CD14-positive monocyte (primary cell): ENCODE measurements at regions not wholly inside any gene's neighbourhood (a gene's known extent, or its start where the extent isn't known, plus 50 kb on each side); places are given as distances from the start of the nearest gene placed in this dataset.

ENCODE experiments used
- DNase-seq, 3 donors: peaks; one replicate each; pipeline ENCODE4 v3.0.0-alpha.2; 2011 to 2022
- H2AFZ ChIP-seq: 2 replicates; pipeline ENCODE4 v1.6.0; 2012; ENCODE audit warnings: mild to moderate bottlenecking, low read depth, low read length, inconsistent platforms; ENCODE audit not compliant: insufficient read depth, poor library complexity, severe bottlenecking
- H3K27ac ChIP-seq, 2 donors: 1 replicate in 1 of 2; 2 replicates in 1 of 2; pipeline ENCODE4 v1.5.1; 2012 to 2013; ENCODE audit warnings: low read length in 2 of 2, control low read depth in 1 of 2, inconsistent platforms in 1 of 2, low read depth in 1 of 2, mild to moderate bottlenecking in 1 of 2
- H3K27me3 ChIP-seq, 2 donors: one replicate each; pipeline versions ENCODE4 v1.6.0 to v1.6.1; 2011 to 2013; ENCODE audit warnings: low read length in 2 of 2; ENCODE audit not compliant: control insufficient read depth in 2 of 2, insufficient read depth in 2 of 2
- H3K36me3 ChIP-seq, 2 donors: replicated peaks in 1 of 2; 1 replicate in 1 of 2; 2 replicates in 1 of 2; pipeline versions ENCODE4 v1.5.1 to v1.6.1; 2012 to 2013; ENCODE audit warnings: low read length in 2 of 2, control low read depth in 1 of 2, inconsistent platforms in 1 of 2, mild to moderate bottlenecking in 1 of 2; ENCODE audit not compliant: insufficient read depth in 2 of 2, control insufficient read depth in 1 of 2
- H3K4me1 ChIP-seq, 2 donors: 1 replicate in 1 of 2; 2 replicates in 1 of 2; pipeline versions ENCODE4 v1.5.1 to v1.6.1; 2012 to 2013; ENCODE audit warnings: low read length in 2 of 2, control low read depth in 1 of 2, inconsistent platforms in 1 of 2, mild to moderate bottlenecking in 1 of 2, moderate library complexity in 1 of 2; ENCODE audit not compliant: insufficient read depth in 2 of 2, control insufficient read depth in 1 of 2
- H3K4me2 ChIP-seq: replicated peaks from 2 replicates; pipeline ENCODE3; 2012; ENCODE audit warnings: low read length, moderate library complexity, mild to moderate bottlenecking; ENCODE audit not compliant: poor library complexity, severe bottlenecking; ENCODE audit errors: extremely low read depth
- H3K4me3 ChIP-seq, 3 experiments: fragments of 200-600 bp in 1 of 3; sonication (generic) in 1 of 3; replicated peaks in 1 of 3; 1 replicate in 2 of 3; 2 replicates in 1 of 3; pipeline ENCODE4 v1.5.1; 2011 to 2013; ENCODE audit warnings: low read length in 3 of 3, mild to moderate bottlenecking in 3 of 3, control low read depth in 2 of 3, low read depth in 2 of 3, inconsistent platforms in 1 of 3, moderate library complexity in 1 of 3
- H3K79me2 ChIP-seq: 2 replicates; pipeline ENCODE4 v1.6.0; 2012; ENCODE audit warnings: mild to moderate bottlenecking, control low read depth, inconsistent platforms, low read length, moderate library complexity; ENCODE audit not compliant: insufficient read depth
- H3K9ac ChIP-seq: 2 replicates; pipeline ENCODE4 v1.6.0; 2017; ENCODE audit warnings: low read length, mild to moderate bottlenecking; ENCODE audit not compliant: insufficient read depth, poor library complexity, severe bottlenecking
- H3K9me3 ChIP-seq, 2 donors: replicated peaks in 1 of 2; 1 replicate in 1 of 2; 2 replicates in 1 of 2; pipeline versions ENCODE4 v1.5.1 to v1.6.1; 2012 to 2013; ENCODE audit warnings: low read length in 2 of 2, control low read depth in 1 of 2; ENCODE audit not compliant: control insufficient read depth in 1 of 2, insufficient read depth in 1 of 2
- H4K20me1 ChIP-seq: 2 replicates; pipeline ENCODE4 v1.6.0; 2012; ENCODE audit warnings: mild to moderate bottlenecking, low read length, control low read depth, moderate library complexity; ENCODE audit not compliant: insufficient read depth
- H3K27ac Mint-ChIP-seq, 7 donors: one replicate each; pipeline ENCODE4 v1.8.0; 2020; ENCODE audit warnings: mild to moderate bottlenecking in 7 of 7, mixed read lengths in 7 of 7, moderate library complexity in 6 of 7, inconsistent platforms in 2 of 7
- H3K27me3 Mint-ChIP-seq, 3 donors: one replicate each; pipeline ENCODE4 v1.8.0; 2021 to 2022; ENCODE audit warnings: low read depth in 3 of 3, mild to moderate bottlenecking in 3 of 3, mixed read lengths in 3 of 3, moderate library complexity in 3 of 3, inconsistent platforms in 1 of 3
- H3K36me3 Mint-ChIP-seq, 2 donors: one replicate each; pipeline ENCODE4 v1.8.0; 2020; ENCODE audit warnings: mixed read lengths in 2 of 2, inconsistent platforms in 1 of 2, mild to moderate bottlenecking in 1 of 2
- H3K4me1 Mint-ChIP-seq: one replicate; pipeline ENCODE4 v1.8.0; 2020; ENCODE audit warnings: mild to moderate bottlenecking, mixed read lengths
- H3K4me3 Mint-ChIP-seq, 2 donors: one replicate each; pipeline ENCODE4 v1.8.0; 2020; ENCODE audit warnings: mild to moderate bottlenecking in 2 of 2, mixed read lengths in 2 of 2, moderate library complexity in 1 of 2
- H3K9me3 Mint-ChIP-seq, 7 donors: one replicate each; pipeline ENCODE4 v1.8.0; 2020 to 2022; ENCODE audit warnings: mixed read lengths in 7 of 7, mild to moderate bottlenecking in 6 of 7, moderate library complexity in 6 of 7, inconsistent platforms in 2 of 7
- CTCF ChIP-seq: fragments of 200-600 bp; IDR thresholded peaks from one replicate; pipeline ENCODE4 v1.8.0; 2022; ENCODE audit warnings: antibody characterized with exemption, mild to moderate bottlenecking
- WGBS: methylation state at CpG from one replicate; pipeline ENCODE4 v1.1.5; 2013; ENCODE audit warnings: missing lambda C conversion rate; ENCODE audit not compliant: insufficient coverage; 5-methylcytosine and 5-hydroxymethylcytosine counted together
- intact Hi-C, 2 donors: fragments of 100-400 bp; cut with micrococcal nuclease; formaldehyde crosslinking; loops; one replicate each; pipeline versions ENCODE4 v1.15.0 to v1.15.1; 2023

GRCh38 chr11:129612447-129612961 is 203.1 kb upstream of the TMEM45B start:
- intact Hi-C loops, result no loop called here
- H3K4me1 Mint-ChIP-seq, result no peaks in the 10 kb centered on the region
- H3K27me3 Mint-ChIP-seq, result peaks cover 0 to 5% (median 3%) of the 10 kb centered on the region in 3 donors
- H3K9ac ChIP-seq, result no peak overlapping the region
- H3K36me3 Mint-ChIP-seq, result no peaks in the 10 kb centered on the region
- no peaks in the 10 kb centered on the region for H3K79me2 ChIP-seq
- 71% methylated on average over 6 of the region's 8 CpGs for WGBS
- H3K4me3 ChIP-seq, result no peak overlapping the region
- H2AFZ ChIP-seq, result no peak overlapping the region
- H3K4me1 ChIP-seq, result no peaks in the 10 kb centered on the region
- TF ChIP-seq CTCF, result no peak
- no peak overlapping the region for H3K4me2 ChIP-seq
- no peaks in the 10 kb centered on the region for H3K27me3 ChIP-seq
- no peaks in the 10 kb centered on the region for H4K20me1 ChIP-seq
- H3K36me3 ChIP-seq, result no peaks in the 10 kb centered on the region
- no peaks in the 10 kb centered on the region for H3K9me3 ChIP-seq
- DNase-seq, result no peak
- no peak overlapping the region for H3K27ac ChIP-seq
- H3K4me3 Mint-ChIP-seq, result no peak overlapping the region
- H3K27ac Mint-ChIP-seq, result no peak overlapping the region
- H3K9me3 Mint-ChIP-seq, result peaks cover 0 to 3% (median 0%) of the 10 kb centered on the region in 7 donors

- TF ChIP-seq CTCF, result no peak
- H4K20me1 ChIP-seq, result no peaks in the 10 kb centered on the region
- no peaks in the 10 kb centered on the region for H3K4me1 ChIP-seq
- H3K27ac ChIP-seq, result no peak overlapping the region
- peaks cover 2 to 10% (median 3%) of the 10 kb centered on the region in 3 donors for H3K27me3 Mint-ChIP-seq
- H3K4me3 Mint-ChIP-seq, result no peak overlapping the region
- H3K9me3 Mint-ChIP-seq, result peaks cover 0 to 3% (median 0%) of the 10 kb centered on the region in 7 donors
- no peaks in the 10 kb centered on the region for H3K36me3 ChIP-seq
- no peak overlapping the region for H3K27ac Mint-ChIP-seq
- H3K4me2 ChIP-seq, result no peak overlapping the region
- no peaks in the 10 kb centered on the region for H3K36me3 Mint-ChIP-seq
- no peaks in the 10 kb centered on the region for H3K27me3 ChIP-seq
- no peaks in the 10 kb centered on the region for H3K4me1 Mint-ChIP-seq
- no peaks in the 10 kb centered on the region for H3K9me3 ChIP-seq
- DNase-seq, result no peak
- intact Hi-C loops, result no loop called here
- no peak overlapping the region for H3K9ac ChIP-seq
- H3K79me2 ChIP-seq, result no peaks in the 10 kb centered on the region
- H3K4me3 ChIP-seq, result no peak overlapping the region
- WGBS, result no CpG with 5 or more reads among the region's 3 CpGs
- H2AFZ ChIP-seq, result no peak overlapping the region
These were observed 202.6 kb upstream of the TMEM45B start for GRCh38 chr11:129613071-129613470.
